Skeletal muscle satellite cell (primary cell): ENCODE measurements at regions not wholly inside any gene's neighbourhood (a gene's known extent, or its start where the extent isn't known, plus 50 kb on each side); places are given as distances from the start of the nearest gene placed in this dataset.

Experiments
- H3K27me3 ChIP-seq: 2 replicates; pipeline ENCODE4 v1.7.0; 2013; ENCODE audit warnings: low read length; ENCODE audit not compliant: control insufficient read depth, insufficient read depth
- H3K36me3 ChIP-seq: 2 replicates; pipeline ENCODE4 v1.7.0; 2013; ENCODE audit warnings: mild to moderate bottlenecking, control low read depth, low read length; ENCODE audit not compliant: insufficient read depth
- H3K4me1 ChIP-seq: 2 replicates; pipeline ENCODE4 v1.7.0; 2013; ENCODE audit warnings: low read length; ENCODE audit not compliant: control insufficient read depth, insufficient read depth
- H3K4me2 ChIP-seq: 2 replicates; pipeline ENCODE4 v1.7.0; 2013; ENCODE audit warnings: mild to moderate bottlenecking, low read length
- H3K4me3 ChIP-seq: 2 replicates; pipeline ENCODE4 v1.7.0; 2013; ENCODE audit warnings: low read length
- H3K9ac ChIP-seq: 2 replicates; pipeline ENCODE4 v1.7.0; 2013; ENCODE audit warnings: mild to moderate bottlenecking, low read depth, low read length, moderate library complexity
- H3K9me3 ChIP-seq: replicated peaks from 2 replicates; pipeline ENCODE4 v1.7.0; 2013; ENCODE audit warnings: mild to moderate bottlenecking, control low read depth, low read length

DNA sequence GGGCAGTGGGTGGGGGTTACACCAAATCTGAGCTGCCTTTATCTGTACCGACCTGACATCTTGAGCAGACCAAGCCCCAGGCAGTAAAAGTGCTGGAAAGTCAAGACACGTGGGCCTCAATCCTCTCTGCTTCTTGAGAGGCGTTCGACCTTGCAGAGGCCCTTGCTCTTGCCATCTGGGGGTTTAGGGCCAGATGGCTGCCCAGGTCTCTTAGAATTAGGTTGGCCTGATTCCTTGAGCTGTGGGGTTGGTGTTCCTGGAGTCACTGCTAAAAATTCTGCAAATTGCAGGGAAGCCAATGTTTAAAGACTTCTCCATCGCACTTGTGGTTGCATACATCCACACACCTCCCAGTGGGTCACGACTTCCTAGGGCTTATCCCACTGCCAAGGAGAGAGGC, 238.2 kb upstream of the ASIC2 start:
- no peaks in the 10 kb centered on the region for H3K4me1 ChIP-seq
- H3K9ac ChIP-seq, result no peak overlapping the region
- no peaks in the 10 kb centered on the region for H3K9me3 ChIP-seq
- H3K4me2 ChIP-seq, result no peak overlapping the region
- H3K27me3 ChIP-seq, result no peaks in the 10 kb centered on the region
- H3K36me3 ChIP-seq, result no peaks in the 10 kb centered on the region
- H3K4me3 ChIP-seq, result no peak overlapping the region

DNA sequence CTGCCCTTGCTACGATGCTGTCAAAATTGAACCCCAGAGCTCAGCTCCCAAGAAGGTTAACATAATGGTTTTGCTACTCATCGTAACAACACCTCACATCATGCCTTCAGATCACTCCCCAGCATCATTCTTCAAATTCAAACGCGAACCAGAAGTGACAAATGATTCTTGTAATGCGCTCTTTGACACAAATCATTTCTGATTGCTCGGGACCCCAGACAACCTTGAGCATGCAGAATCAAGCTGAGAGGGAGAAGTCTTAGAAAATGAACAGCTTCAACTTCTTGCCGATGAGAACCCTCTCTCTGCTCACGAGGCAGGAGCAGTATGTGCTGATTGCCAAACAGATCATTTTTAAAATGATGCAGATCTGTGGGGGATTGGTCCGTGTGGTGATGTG, 241.0 kb upstream of the ASIC2 start:
- H3K4me3 ChIP-seq, result no peak overlapping the region
- no peaks in the 10 kb centered on the region for H3K27me3 ChIP-seq
- H3K9me3 ChIP-seq, result no peaks in the 10 kb centered on the region
- H3K36me3 ChIP-seq, result no peaks in the 10 kb centered on the region
- no peak overlapping the region for H3K4me2 ChIP-seq
- H3K4me1 ChIP-seq, result no peaks in the 10 kb centered on the region
- no peak overlapping the region for H3K9ac ChIP-seq

DNA sequence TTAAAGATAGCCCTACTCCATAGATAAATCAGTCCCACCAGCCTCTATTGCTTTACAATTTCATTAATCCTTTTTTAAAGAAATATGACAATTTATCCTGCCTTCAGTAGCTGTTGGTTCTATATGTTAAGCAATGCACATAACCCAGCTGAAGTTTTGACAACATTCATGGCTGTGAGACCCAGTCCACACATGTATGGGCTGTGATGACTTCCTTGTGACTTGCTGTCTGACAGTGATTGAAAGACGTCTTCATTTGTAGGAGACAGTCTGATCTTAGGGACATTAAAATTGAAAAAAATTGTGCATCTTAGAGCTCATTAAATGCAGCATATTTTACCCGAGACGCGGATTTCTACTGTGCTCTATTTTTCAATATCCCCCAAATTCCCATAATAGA, 252.0 kb upstream of the ASIC2 start:
- Histone ChIP-seq H3K27me3 (no peaks in the 10 kb centered on the region), H3K4me1 (no peaks in the 10 kb centered on the region), H3K36me3 (no peaks in the 10 kb centered on the region), H3K4me2 (no peak overlapping the region), H3K9me3 (no peaks in the 10 kb centered on the region), H3K4me3 (no peak overlapping the region), H3K9ac (no peak overlapping the region)

GRCh38 chr17:33550261-33550660, 257.2 kb upstream of the ASIC2 start:
- no peaks in the 10 kb centered on the region for H3K4me1 ChIP-seq

DNA sequence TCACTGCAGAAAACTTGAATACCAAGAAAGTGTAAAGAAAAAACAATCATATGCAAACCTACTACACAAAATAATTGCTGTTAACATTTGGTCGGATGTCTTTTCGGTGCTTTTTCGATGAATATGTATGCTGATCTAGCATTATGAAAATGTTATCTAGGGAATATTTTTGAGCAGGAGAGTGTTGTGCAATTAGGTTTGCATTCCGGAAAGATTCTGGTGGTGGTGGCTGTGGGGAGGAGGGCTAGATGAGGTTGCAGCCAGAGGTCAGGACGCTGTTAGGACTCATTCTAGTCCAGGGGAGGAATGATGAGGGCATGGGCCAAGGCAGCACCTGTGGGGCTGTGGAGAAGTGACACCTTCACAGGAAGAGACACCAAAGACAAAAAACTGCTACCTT, 258.0 kb upstream of the ASIC2 start:
- H3K36me3 ChIP-seq, result no peaks in the 10 kb centered on the region
- H3K4me2 ChIP-seq, result no peak overlapping the region

More at GRCh38 chr17:33550261-33550660, 257.2 kb upstream of the ASIC2 start:
- H3K36me3 ChIP-seq, result no peaks in the 10 kb centered on the region
- no peak overlapping the region for H3K4me3 ChIP-seq
- no peak overlapping the region for H3K9ac ChIP-seq
- no peaks in the 10 kb centered on the region for H3K27me3 ChIP-seq
- H3K4me2 ChIP-seq, result no peak overlapping the region
- no peaks in the 10 kb centered on the region for H3K9me3 ChIP-seq

DNA sequence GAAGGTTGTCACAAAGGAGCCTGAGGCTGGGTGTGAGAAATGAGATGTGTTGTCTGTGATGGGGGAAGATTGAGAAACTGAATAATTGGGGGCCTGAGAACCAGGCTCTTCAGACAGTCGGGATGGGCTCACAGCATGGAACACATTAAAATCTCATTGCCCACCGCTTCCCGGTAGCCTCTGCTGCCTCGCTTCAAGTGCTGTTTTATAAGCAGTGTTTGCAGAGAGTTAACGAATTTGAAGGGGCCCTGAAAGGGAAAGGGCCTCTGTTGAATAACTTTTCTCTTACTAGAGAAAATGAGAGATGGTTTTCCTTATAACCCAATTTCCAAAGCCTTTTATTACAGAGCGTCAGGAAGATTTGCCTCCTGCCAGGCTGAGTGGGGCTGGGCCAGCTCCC, 258.8 kb upstream of the ASIC2 start:
- Histone ChIP-seq H3K4me1 (no peaks in the 10 kb centered on the region), H3K9me3 (no peaks in the 10 kb centered on the region), H3K4me3 (no peak overlapping the region), H3K36me3 (no peaks in the 10 kb centered on the region), H3K4me2 (no peak overlapping the region), H3K27me3 (no peaks in the 10 kb centered on the region), H3K9ac (no peak overlapping the region)

More for the DNA sequence above, 258.0 kb upstream of the ASIC2 start:
- no peaks in the 10 kb centered on the region for H3K9me3 ChIP-seq
- H3K4me1 ChIP-seq, result no peaks in the 10 kb centered on the region
- no peaks in the 10 kb centered on the region for H3K27me3 ChIP-seq
- H3K9ac ChIP-seq, result no peak overlapping the region
- no peak overlapping the region for H3K4me3 ChIP-seq

DNA sequence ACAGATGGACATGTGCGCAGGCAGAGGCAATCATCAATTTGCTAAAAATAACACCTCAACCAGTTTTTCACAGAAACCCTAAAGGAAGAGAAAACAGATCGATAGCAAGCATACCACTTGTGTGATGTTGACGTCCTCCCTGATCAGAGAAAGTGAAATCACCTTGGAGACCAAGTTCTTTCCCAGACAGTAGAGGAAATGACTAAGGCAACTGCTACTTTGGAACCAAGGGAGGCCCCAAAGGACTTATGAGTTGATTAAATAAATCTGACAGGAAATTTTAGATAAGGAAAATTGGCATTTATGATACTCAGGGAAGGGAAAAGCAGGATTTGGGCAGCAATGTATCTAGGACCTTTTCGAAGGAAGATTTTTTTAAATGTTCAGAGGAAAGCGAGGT, 267.1 kb upstream of the ASIC2 start:
- H3K27me3 ChIP-seq, result no peaks in the 10 kb centered on the region
- H3K4me1 ChIP-seq, result no peaks in the 10 kb centered on the region
- H3K9me3 ChIP-seq, result no peaks in the 10 kb centered on the region
- no peak overlapping the region for H3K4me3 ChIP-seq
- no peaks in the 10 kb centered on the region for H3K36me3 ChIP-seq
- no peak overlapping the region for H3K4me2 ChIP-seq
- H3K9ac ChIP-seq, result no peak overlapping the region

DNA sequence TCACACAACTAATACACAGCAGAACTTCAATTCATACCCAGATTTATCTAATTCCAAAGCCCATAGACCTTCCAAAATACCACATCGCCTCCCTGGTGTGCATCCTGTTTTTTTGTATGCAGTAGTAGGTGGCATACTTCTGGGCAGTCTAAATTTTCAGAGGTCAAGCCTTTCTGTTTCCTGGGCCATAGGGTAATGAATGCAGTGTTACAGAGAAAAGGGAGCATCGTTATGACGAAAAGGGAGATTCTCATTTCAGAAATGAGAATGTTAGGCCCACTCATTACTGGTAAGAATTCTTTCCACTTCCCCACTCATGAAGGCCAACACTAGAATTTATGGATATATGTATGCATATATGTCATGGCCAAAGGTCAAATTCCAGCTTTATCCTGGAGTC, 267.8 kb upstream of the ASIC2 start:
- H3K9ac ChIP-seq, result no peak overlapping the region
- no peaks in the 10 kb centered on the region for H3K9me3 ChIP-seq
- H3K27me3 ChIP-seq, result no peaks in the 10 kb centered on the region
- no peak overlapping the region for H3K4me2 ChIP-seq
- H3K36me3 ChIP-seq, result no peaks in the 10 kb centered on the region
- H3K4me1 ChIP-seq, result no peaks in the 10 kb centered on the region
- H3K4me3 ChIP-seq, result no peak overlapping the region

DNA sequence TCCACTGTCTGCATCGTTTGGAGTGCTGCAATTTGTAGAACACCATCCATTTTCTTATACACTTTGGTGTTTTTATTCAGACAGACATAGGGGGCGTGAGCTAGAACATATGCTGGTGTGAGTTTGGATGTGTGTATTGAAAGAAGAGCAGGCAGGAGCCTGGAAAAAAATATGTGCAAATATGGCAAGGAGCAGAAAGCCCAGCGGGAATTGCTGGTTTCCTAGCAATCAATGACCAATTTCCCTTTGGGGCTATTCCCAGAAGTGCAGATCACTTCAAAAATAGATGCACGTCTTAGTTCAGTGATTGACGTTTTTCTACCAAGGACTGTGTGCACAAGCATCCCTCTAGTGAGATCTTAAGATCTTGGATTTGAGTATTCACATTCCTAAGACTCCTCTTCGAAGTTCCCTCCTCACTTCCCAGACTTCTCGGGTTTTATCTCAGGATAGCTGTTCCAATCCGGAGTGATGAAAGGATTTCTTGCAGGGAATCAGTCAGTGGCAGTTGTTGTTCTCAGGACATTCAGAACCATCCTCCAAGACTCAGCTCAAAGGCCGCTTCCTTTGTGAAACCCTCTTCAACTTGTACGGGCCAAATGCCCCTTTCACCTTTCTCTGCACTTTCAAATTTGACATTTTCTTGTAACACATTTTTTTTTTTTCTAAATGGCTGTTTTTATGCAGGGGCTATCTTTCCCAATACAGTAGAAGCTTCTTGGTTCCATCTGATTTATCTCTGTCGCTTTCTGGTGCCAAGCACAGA, 268.7 kb upstream of the ASIC2 start:
- Histone ChIP-seq H3K27me3 (no peaks in the 10 kb centered on the region), H3K9ac (no peak overlapping the region)

DNA sequence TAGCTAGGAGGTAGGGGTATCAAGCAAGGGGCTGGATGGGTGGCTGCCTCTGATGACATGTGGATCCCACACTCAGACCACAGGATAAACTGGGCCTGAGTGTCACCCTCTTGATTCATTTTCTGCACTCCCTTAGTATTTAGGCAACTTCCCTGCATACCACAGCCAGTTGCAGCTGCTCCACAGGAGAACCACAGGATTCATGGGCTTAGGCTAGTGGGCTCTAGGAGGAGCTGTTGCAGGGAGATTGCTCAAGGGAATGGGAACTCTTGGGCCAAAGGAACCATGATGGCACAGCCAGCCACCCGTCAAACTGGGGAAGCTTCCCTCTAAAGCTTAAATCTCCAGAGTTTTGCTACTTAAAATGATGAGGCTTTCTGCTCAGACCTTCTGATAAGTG, 269.7 kb upstream of the ASIC2 start:
- H3K9me3 ChIP-seq, result no peaks in the 10 kb centered on the region
- no peak overlapping the region for H3K9ac ChIP-seq
- no peak overlapping the region for H3K4me3 ChIP-seq

More for the DNA sequence above, 268.7 kb upstream of the ASIC2 start:
- Histone ChIP-seq H3K36me3 (no peaks in the 10 kb centered on the region), H3K4me1 (no peaks in the 10 kb centered on the region), H3K4me2 (no peak overlapping the region), H3K4me3 (no peak overlapping the region), H3K9me3 (no peaks in the 10 kb centered on the region)

DNA sequence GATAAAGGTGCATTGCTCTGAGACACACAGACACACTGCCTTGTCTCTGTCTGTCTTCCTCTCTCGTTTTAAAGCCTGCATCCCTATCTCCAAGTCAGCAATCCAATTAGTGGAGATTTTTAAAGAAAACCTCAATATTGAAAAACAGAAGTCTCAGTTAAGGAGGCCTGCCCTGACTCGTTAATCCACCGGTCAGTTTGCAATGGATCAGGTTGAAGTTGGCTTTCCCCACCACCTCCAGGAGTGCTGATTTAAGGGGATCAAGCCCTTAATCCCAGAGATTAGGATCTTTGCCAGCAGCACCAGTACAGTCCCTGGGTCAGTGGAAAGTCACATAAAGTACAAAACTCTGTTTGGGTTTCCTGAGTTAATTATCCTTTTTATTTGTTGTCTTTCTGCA, 271.1 kb upstream of the ASIC2 start:
- H3K27me3 ChIP-seq, result no peaks in the 10 kb centered on the region
- H3K4me2 ChIP-seq, result no peak overlapping the region
- no peak overlapping the region for H3K4me3 ChIP-seq
- H3K9me3 ChIP-seq, result peaks cover 5% of the 10 kb centered on the region
- H3K4me1 ChIP-seq, result no peaks in the 10 kb centered on the region
- H3K9ac ChIP-seq, result no peak overlapping the region
- H3K36me3 ChIP-seq, result no peaks in the 10 kb centered on the region

More for the DNA sequence above, 269.7 kb upstream of the ASIC2 start:
- no peaks in the 10 kb centered on the region for H3K4me1 ChIP-seq
- no peaks in the 10 kb centered on the region for H3K27me3 ChIP-seq
- no peak overlapping the region for H3K4me2 ChIP-seq
- no peaks in the 10 kb centered on the region for H3K36me3 ChIP-seq

GRCh38 chr17:33567223-33567622, 274.1 kb upstream of the ASIC2 start:
- Histone ChIP-seq H3K4me3 (no peak overlapping the region), H3K27me3 (no peaks in the 10 kb centered on the region), H3K9me3 (peaks cover 6% of the 10 kb centered on the region), H3K4me2 (no peak overlapping the region), H3K9ac (no peak overlapping the region), H3K4me1 (no peaks in the 10 kb centered on the region), H3K36me3 (no peaks in the 10 kb centered on the region)
